Gastroesophageal sphincter (tissue), 4 donors: ENCODE measurements at regions not wholly inside any gene's neighbourhood (a gene's known extent, or its start where the extent isn't known, plus 50 kb on each side); places are given as distances from the start of the nearest gene placed in this dataset.

ENCODE experiments used
- ATAC-seq: fragments of 150-250 bp; one replicate; pipeline ENCODE4 v1.9.1; 2016; ENCODE audit warnings: mild to moderate bottlenecking, moderate library complexity
- H3K27ac ChIP-seq, 4 donors: fragments of 200-600 bp; sonication (generic) in 3 of 4; 1 replicate in 3 of 4; 2 replicates in 1 of 4; pipeline ENCODE4 v1.5.1; 2016 to 2019
- H3K27me3 ChIP-seq: fragments of 200-600 bp; sonication (generic); one replicate; pipeline ENCODE4 v1.5.1; 2019
- H3K36me3 ChIP-seq, 2 donors: fragments of 200-600 bp; sonication (generic); one replicate each; pipeline ENCODE4 v1.5.1; 2019; ENCODE audit warnings: control low read depth in 1 of 2
- H3K4me1 ChIP-seq, 3 donors: fragments of 200-600 bp; sonication (generic); 1 replicate in 2 of 3; 2 replicates in 1 of 3; pipeline ENCODE4 v1.5.1; 2016 to 2019; ENCODE audit warnings: control low read depth in 2 of 3
- H3K4me3 ChIP-seq, 2 donors: fragments of 200-600 bp; sonication (generic); one replicate each; pipeline ENCODE4 v1.5.1; 2019; ENCODE audit warnings: mild to moderate bottlenecking in 1 of 2, moderate library complexity in 1 of 2
- H3K9me3 ChIP-seq, 3 donors: fragments of 200-600 bp; sonication (generic); one replicate each; pipeline ENCODE4 v1.5.1; 2017 to 2019; ENCODE audit warnings: control low read depth in 2 of 3
- EP300 ChIP-seq: sonication (generic); formaldehyde crosslinking; IDR thresholded peaks from one replicate; pipeline ENCODE4 v1.6.1; 2017; ENCODE audit warnings: antibody characterized with exemption, mild to moderate bottlenecking
- POLR2A ChIP-seq, 2 donors: fragments of 450-650 bp; IDR thresholded peaks; one replicate each; pipeline ENCODE4 v1.6.1; 2017; ENCODE audit warnings: antibody characterized with exemption in 2 of 2, mild to moderate bottlenecking in 2 of 2, moderate library complexity in 1 of 2
- POLR2AphosphoS5 ChIP-seq: sonication (generic); formaldehyde crosslinking; IDR thresholded peaks from one replicate; pipeline ENCODE4 v1.6.1; 2017; ENCODE audit warnings: antibody characterized with exemption
- WGBS, 2 donors: methylation state at CpG; one replicate each; pipeline ENCODE4 v1.1.5; 2018; ENCODE audit warnings: low coverage in 1 of 2; 5-methylcytosine and 5-hydroxymethylcytosine counted together
- small RNA-seq, 4 donors: library from RNA; depleted of rRNA; stranded (forward); fragments of <200 nt; gene quantifications; one replicate each; pipeline ENCODE3, GENCODE V24; 2016
- TF ChIP-seq, protein P1 (sequence below), 4 experiments: fragments of 200-600 bp in 2 of 4; fragments of 450-650 bp in 2 of 4; sonication (generic) in 1 of 4; IDR thresholded peaks; one replicate each; pipeline ENCODE4 v1.5.1; 2017 to 2019; ENCODE audit warnings: antibody characterized with exemption in 4 of 4, mild to moderate bottlenecking in 2 of 4, moderate library complexity in 2 of 4

DNA sequence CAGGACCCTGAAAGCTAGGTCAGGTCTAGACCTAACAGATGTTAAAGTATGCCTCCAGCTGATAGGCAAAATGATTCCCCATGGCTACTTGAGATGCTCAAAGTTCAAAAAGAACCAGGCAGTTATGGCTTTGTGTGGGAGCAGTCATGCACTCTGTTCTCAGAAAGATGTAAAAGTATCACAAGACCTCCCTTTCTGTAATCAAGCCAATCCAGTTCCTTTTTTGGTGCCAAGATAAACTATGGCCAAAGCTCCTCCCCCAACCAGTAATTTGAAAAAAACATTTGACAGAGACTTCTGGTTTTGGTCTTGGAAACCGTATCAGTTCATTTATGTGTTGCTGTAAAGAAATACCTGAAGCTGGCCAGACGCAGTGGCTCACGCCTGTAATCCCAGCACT, 51.4 kb upstream of the XIST start:
- no peaks in the 10 kb centered on the region for H3K36me3 ChIP-seq
- H3K27me3 ChIP-seq, result no peaks in the 10 kb centered on the region
- H3K4me1 ChIP-seq, result no peaks in the 10 kb centered on the region
- ATAC-seq, result no peak
- no peaks in the 10 kb centered on the region for H3K9me3 ChIP-seq
- no CpG with 5 or more reads among the region's 3 CpGs for WGBS, 2 donors
- H3K4me3 ChIP-seq, result no peak overlapping the region
- TF ChIP-seq EP300 (no peak), POLR2AphosphoS5 (no peak), POLR2A (IDR thresholded peaks at IDR 0.05) (no peak)
- TF ChIP-seq, protein P1, sequence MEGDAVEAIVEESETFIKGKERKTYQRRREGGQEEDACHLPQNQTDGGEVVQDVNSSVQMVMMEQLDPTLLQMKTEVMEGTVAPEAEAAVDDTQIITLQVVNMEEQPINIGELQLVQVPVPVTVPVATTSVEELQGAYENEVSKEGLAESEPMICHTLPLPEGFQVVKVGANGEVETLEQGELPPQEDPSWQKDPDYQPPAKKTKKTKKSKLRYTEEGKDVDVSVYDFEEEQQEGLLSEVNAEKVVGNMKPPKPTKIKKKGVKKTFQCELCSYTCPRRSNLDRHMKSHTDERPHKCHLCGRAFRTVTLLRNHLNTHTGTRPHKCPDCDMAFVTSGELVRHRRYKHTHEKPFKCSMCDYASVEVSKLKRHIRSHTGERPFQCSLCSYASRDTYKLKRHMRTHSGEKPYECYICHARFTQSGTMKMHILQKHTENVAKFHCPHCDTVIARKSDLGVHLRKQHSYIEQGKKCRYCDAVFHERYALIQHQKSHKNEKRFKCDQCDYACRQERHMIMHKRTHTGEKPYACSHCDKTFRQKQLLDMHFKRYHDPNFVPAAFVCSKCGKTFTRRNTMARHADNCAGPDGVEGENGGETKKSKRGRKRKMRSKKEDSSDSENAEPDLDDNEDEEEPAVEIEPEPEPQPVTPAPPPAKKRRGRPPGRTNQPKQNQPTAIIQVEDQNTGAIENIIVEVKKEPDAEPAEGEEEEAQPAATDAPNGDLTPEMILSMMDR (IDR thresholded peaks at IDR 0.05), result no peak
- H3K27ac ChIP-seq, result no peak overlapping the region

Small RNAs in the stretch of these regions (small RNA-seq; reads per million reads assigned to genes)
- gene ATP5MDP1 (0 reads per million in 4 donors), gene DDX3P2 (0 reads per million in 4 donors), gene MIR374B (13.6 to 34.1 (median 24.1) reads per million in 4 donors), gene MIR421 (48.4 to 112 (median 64.2) reads per million in 4 donors), gene RF02124 (0 reads per million in 4 donors), gene RF02125 (0 reads per million in 4 donors)
